SU-DHL-6 (cell line): ENCODE measurements at regions not wholly inside any gene's neighbourhood (a gene's known extent, or its start where the extent isn't known, plus 50 kb on each side); places are given as distances from the start of the nearest gene placed in this dataset.

ENCODE experiments used
- H2AFZ ChIP-seq: fragments of 200-600 bp; sonication (generic); 2 replicates; pipeline ENCODE4 v1.6.1; 2014; ENCODE audit warnings: low read depth, mild to moderate bottlenecking, moderate library complexity, mixed read lengths, antibody characterized with exemption, low read length; ENCODE audit not compliant: severe bottlenecking
- H3F3A ChIP-seq: fragments of 200-600 bp; shearing (Covaris generic); 2 replicates; pipeline ENCODE4 v1.6.0; 2016; ENCODE audit warnings: antibody characterized with exemption, mild to moderate bottlenecking; ENCODE audit not compliant: insufficient read depth
- H3K27ac ChIP-seq: fragments of 200-600 bp; sonication (generic); 2 replicates; pipeline ENCODE4 v1.5.1; 2016; ENCODE audit warnings: low read depth, mild to moderate bottlenecking, low read length, moderate library complexity, mixed read lengths
- H3K27me3 ChIP-seq: fragments of 200-600 bp; sonication (generic), shearing (Covaris generic); 2 replicates; pipeline ENCODE4 v1.6.0; 2014; ENCODE audit warnings: mild to moderate bottlenecking, low read length
- H3K36me3 ChIP-seq: fragments of 200-600 bp; sonication (generic); 2 replicates; pipeline ENCODE4 v1.6.1; 2014; ENCODE audit warnings: mild to moderate bottlenecking, low read length, mixed read lengths
- H3K4me2 ChIP-seq: fragments of 300-600, 200-600 bp; shearing (Covaris generic), sonication (generic); 2 replicates; pipeline ENCODE4 v1.6.0; 2014; ENCODE audit warnings: low read length, low read depth, mild to moderate bottlenecking; ENCODE audit not compliant: poor library complexity, severe bottlenecking
- H3K4me3 ChIP-seq: fragments of 200-600 bp; sonication (generic); 2 replicates; pipeline ENCODE4 v1.5.1; 2014; ENCODE audit warnings: antibody characterized with exemption, low read length, mild to moderate bottlenecking, mixed read lengths; ENCODE audit not compliant: insufficient read depth, poor library complexity, severe bottlenecking
- H3K79me2 ChIP-seq: fragments of 200-600 bp; sonication (generic); 2 replicates; pipeline ENCODE4 v1.6.1; 2014; ENCODE audit warnings: mild to moderate bottlenecking, low read length, moderate library complexity; ENCODE audit not compliant: insufficient read depth
- H3K9ac ChIP-seq: fragments of 200-600 bp; sonication (generic); 2 replicates; pipeline ENCODE4 v1.7.0; 2014; ENCODE audit warnings: mild to moderate bottlenecking, low read length
- H3K9me2 ChIP-seq: fragments of 200-600 bp; sonication (generic); replicated peaks from 2 replicates; pipeline ENCODE4 v1.6.1; 2014; ENCODE audit warnings: low read length; ENCODE audit not compliant: insufficient read depth
- H3K9me3 ChIP-seq: fragments of 200-600 bp; sonication (generic); 2 replicates; pipeline ENCODE4 v1.6.1; 2014; ENCODE audit warnings: low read length, mixed read lengths; ENCODE audit not compliant: insufficient read depth
- H4K20me1 ChIP-seq: fragments of 200-600 bp; sonication (generic); 2 replicates; pipeline ENCODE4 v1.6.1; 2014; ENCODE audit warnings: low read depth, mild to moderate bottlenecking, antibody characterized with exemption, low read length, moderate library complexity, mixed read lengths
- CTCF ChIP-seq: fragments of 200-600 bp; sonication (generic); IDR thresholded peaks from one replicate; pipeline ENCODE4 v1.5.1; 2017; ENCODE audit warnings: antibody characterized with exemption, mild to moderate bottlenecking, low read length, moderate library complexity; ENCODE audit not compliant: insufficient read depth, poor library complexity, severe bottlenecking
- EZH2phosphoT487 ChIP-seq: fragments of 200-600 bp; sonication (generic), shearing (Covaris generic); conservative IDR thresholded peaks from 2 replicates; pipeline ENCODE4 v1.6.1; 2018; ENCODE audit warnings: mild to moderate bottlenecking, antibody characterized with exemption, low read length, moderate library complexity, mixed read lengths

DNA sequence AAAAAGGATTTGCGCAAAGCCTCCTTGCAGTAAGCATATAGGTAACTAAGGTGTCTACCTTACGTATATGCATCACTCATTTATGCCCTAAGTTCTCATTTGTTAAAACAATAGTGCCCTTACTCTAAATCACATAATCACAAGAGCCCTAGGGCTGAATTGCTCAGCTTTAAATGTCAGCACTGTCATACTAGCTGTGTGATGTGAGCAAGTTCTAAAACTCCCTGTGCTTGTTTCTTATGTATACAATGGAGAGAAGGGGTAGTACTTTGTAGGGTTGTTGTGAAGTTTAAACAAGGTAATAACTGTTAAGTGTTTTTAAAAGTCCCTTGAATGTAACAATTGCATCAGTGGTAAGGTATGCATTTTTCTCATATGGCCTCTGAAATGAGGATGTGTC, 169.5 kb upstream of the DMRT1 start:
- Histone ChIP-seq H3K9me3 (no peaks in the 10 kb centered on the region), H3K9ac (no peak overlapping the region), H3F3A (peaks cover 12% of the 10 kb centered on the region; the same call in 1 of the 2 replicates), H3K27ac (no peak overlapping the region), H3K9me2 (no peaks in the 10 kb centered on the region), H3K79me2 (peaks cover 96% of the 10 kb centered on the region), H3K4me3 (no peak overlapping the region), H3K4me2 (no peak overlapping the region), H3K27me3 (no peaks in the 10 kb centered on the region), H2AFZ (no peak overlapping the region), H3K36me3 (peaks cover 12% of the 10 kb centered on the region), H4K20me1 (peaks cover 3% of the 10 kb centered on the region; the same call in 1 of the 2 replicates)
- TF ChIP-seq EZH2phosphoT487 (no peak), CTCF (no peak)

- peaks cover 18% of the 10 kb centered on the region for H3K36me3 ChIP-seq
Measured at GRCh38 chr9:672851-673250, 168.6 kb upstream of the DMRT1 start.

DNA sequence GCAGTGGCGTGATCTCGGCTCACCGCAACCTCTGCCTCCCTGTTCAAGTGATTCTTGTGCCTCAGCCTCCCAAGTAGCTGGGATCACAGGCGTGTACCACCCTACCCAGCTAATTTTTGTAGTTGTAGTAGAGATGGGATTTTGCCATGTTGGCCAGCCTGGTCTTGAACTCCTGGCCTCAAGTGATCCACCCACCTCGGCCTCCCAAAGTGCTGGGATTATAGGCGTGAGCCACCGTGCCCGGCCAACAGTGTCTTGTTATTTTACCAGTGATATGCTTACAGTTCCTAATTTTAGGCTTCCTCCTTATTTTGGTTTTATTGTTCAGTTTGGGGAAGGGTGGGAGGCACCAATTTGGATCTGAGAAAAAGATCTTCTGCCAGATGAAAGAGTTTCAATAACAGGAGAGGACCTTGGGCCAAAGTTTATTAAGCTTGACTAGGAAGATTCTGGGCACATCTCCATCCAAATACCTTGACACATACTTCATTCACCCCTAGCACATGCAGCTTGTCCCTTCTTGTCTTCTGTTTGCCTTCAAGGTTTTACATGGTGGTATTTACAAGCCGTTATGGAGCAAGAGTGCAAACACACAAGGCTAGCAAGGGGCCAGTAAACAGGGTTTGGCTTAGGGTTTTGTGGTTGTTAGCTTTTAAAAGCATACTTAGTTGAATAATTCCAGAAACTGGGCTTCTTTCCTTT, 168.1 kb upstream of the DMRT1 start:
- Histone ChIP-seq H3K4me3 (no peak overlapping the region), H3K9ac (no peak overlapping the region), H3F3A (peaks cover 7% of the 10 kb centered on the region; the same call in 1 of the 2 replicates), H3K9me3 (no peaks in the 10 kb centered on the region), H3K27me3 (no peaks in the 10 kb centered on the region), H3K27ac (no peak overlapping the region), H2AFZ (no peak overlapping the region), H4K20me1 (peaks cover 3% of the 10 kb centered on the region; the same call in 1 of the 2 replicates), H3K36me3 (peaks cover 20% of the 10 kb centered on the region), H3K79me2 (peaks cover 92% of the 10 kb centered on the region), H3K4me2 (no peak overlapping the region), H3K9me2 (no peaks in the 10 kb centered on the region)
- TF ChIP-seq CTCF (no peak), EZH2phosphoT487 (no peak)

More at GRCh38 chr9:672851-673250, 168.6 kb upstream of the DMRT1 start:
- H3K27ac ChIP-seq: no peak overlapping the region
- H2AFZ ChIP-seq: no peak overlapping the region
- peaks cover 3% of the 10 kb centered on the region; the same call in 1 of the 2 replicates for H4K20me1 ChIP-seq
- no peaks in the 10 kb centered on the region for H3K9me2 ChIP-seq
- no peaks in the 10 kb centered on the region for H3K27me3 ChIP-seq
- peaks cover 7% of the 10 kb centered on the region; the same call in 1 of the 2 replicates for H3F3A ChIP-seq
- H3K79me2 ChIP-seq: peaks cover 94% of the 10 kb centered on the region
- no peak overlapping the region for H3K4me3 ChIP-seq
- H3K9me3 ChIP-seq: no peaks in the 10 kb centered on the region
- H3K4me2 ChIP-seq: no peak overlapping the region
- no peak for TF ChIP-seq EZH2phosphoT487
- TF ChIP-seq CTCF: no peak
- no peak overlapping the region for H3K9ac ChIP-seq
